ENCODE measurements at regions not wholly inside any gene's neighbourhood (a gene's known extent, or its start where the extent isn't known, plus 50 kb on each side); places are given as distances from the start of the nearest gene placed in this dataset.

GRCh38 chr4:124325690-124326089, 386.8 kb downstream of the ANKRD50 start:
- no peaks in the 10 kb centered on the region for H3K27me3 ChIP-seq (ENCODE audit: control insufficient read depth, extremely low read depth, insufficient read depth, low read length)
- H2AFZ ChIP-seq (ENCODE audit: control insufficient read depth, low read length): no peak overlapping the region
- DNase-seq (ENCODE audit: low read depth, low spot score): no peak
- no peak overlapping the region for H3K9ac ChIP-seq (ENCODE audit: control insufficient read depth, extremely low read depth, insufficient read depth, low read length)
- H3K27ac ChIP-seq (ENCODE audit: control insufficient read depth, insufficient read depth, low read length): no peak overlapping the region
- FAIRE-seq: no peak
- no peaks in the 10 kb centered on the region for H3K9me1 ChIP-seq (ENCODE audit: control insufficient read depth, extremely low read depth, insufficient read depth, low read length)
- H3K4me1 ChIP-seq (ENCODE audit: control insufficient read depth, extremely low read depth, insufficient read depth, low read length): no peaks in the 10 kb centered on the region
- no peak overlapping the region for H3K4me3 ChIP-seq (ENCODE audit: control insufficient read depth in 2 of 3, extremely low read depth in 1 of 3, insufficient read depth in 2 of 3, low read depth in 1 of 3, low read length in 3 of 3)
- H3K9me3 ChIP-seq (ENCODE audit: control insufficient read depth, low read depth, low read length): no peaks in the 10 kb centered on the region
- no peaks in the 10 kb centered on the region for H4K20me1 ChIP-seq (ENCODE audit: control insufficient read depth, extremely low read depth, insufficient read depth, low read length)
- no peaks in the 10 kb centered on the region for H3K36me3 ChIP-seq (ENCODE audit: control insufficient read depth in 2 of 2, extremely low read depth in 1 of 2, insufficient read depth in 2 of 2, low read length in 2 of 2)
- dilution Hi-C loops (cut with MboI; ENCODE audit: extremely low pct_ligation_motif_present, low sequenced_read_pairs): loop anchor here (25.0 kb wide), 1 partner anchor 962 kb away; no protein-coding TSS in a partner anchor
- H3K4me2 ChIP-seq (ENCODE audit: control insufficient read depth, extremely low read depth, insufficient read depth, low read depth, low read length): no peak overlapping the region
- no peaks in the 10 kb centered on the region for H3K79me2 ChIP-seq (ENCODE audit: control insufficient read depth, insufficient read depth, low read length)
- no peak for TF ChIP-seq EZH2 (IDR thresholded peaks at IDR 0.05; ENCODE audit: low read length)
- TF ChIP-seq, protein P1, sequence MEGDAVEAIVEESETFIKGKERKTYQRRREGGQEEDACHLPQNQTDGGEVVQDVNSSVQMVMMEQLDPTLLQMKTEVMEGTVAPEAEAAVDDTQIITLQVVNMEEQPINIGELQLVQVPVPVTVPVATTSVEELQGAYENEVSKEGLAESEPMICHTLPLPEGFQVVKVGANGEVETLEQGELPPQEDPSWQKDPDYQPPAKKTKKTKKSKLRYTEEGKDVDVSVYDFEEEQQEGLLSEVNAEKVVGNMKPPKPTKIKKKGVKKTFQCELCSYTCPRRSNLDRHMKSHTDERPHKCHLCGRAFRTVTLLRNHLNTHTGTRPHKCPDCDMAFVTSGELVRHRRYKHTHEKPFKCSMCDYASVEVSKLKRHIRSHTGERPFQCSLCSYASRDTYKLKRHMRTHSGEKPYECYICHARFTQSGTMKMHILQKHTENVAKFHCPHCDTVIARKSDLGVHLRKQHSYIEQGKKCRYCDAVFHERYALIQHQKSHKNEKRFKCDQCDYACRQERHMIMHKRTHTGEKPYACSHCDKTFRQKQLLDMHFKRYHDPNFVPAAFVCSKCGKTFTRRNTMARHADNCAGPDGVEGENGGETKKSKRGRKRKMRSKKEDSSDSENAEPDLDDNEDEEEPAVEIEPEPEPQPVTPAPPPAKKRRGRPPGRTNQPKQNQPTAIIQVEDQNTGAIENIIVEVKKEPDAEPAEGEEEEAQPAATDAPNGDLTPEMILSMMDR (optimal IDR thresholded peaks at IDR 0.05 in 1 of 3, IDR thresholded peaks at IDR 0.05 in 1 of 3, conservative IDR thresholded peaks at IDR 0.05 in 1 of 3; ENCODE audit: extremely low read depth in 1 of 3, insufficient read depth in 2 of 3, low read length in 3 of 3): no peak

DNA sequence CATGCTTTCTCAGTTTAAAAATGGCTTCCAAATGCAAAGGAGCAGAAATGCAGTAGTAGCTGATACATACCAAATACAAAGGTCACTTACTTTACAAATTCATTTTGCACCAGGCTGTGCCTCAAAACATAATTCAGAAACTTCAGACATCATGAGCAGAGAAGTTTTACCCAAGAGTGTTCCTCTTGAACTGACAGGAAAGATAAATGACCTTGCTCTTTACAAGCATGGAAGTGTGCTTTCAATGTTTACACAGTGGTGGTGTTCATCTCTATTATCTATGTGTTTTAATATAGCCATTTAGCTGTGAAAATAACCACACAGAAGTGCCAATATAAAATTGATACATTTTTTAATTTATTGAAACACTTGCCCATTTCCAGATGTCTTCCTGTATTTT, 383.4 kb downstream of the ANKRD50 start:
- Histone ChIP-seq H3K9me1 (ENCODE audit: control insufficient read depth, extremely low read depth, insufficient read depth, low read length) (no peaks in the 10 kb centered on the region), H3K79me2 (ENCODE audit: control insufficient read depth, insufficient read depth, low read length) (no peaks in the 10 kb centered on the region), H3K9me3 (ENCODE audit: control insufficient read depth, low read depth, low read length) (no peaks in the 10 kb centered on the region), H4K20me1 (ENCODE audit: control insufficient read depth, extremely low read depth, insufficient read depth, low read length) (no peaks in the 10 kb centered on the region), H3K4me3 (ENCODE audit: control insufficient read depth in 2 of 3, extremely low read depth in 1 of 3, insufficient read depth in 2 of 3, low read depth in 1 of 3, low read length in 3 of 3) (no peak overlapping the region), H3K9ac (ENCODE audit: control insufficient read depth, extremely low read depth, insufficient read depth, low read length) (no peak overlapping the region), H3K4me2 (ENCODE audit: control insufficient read depth, extremely low read depth, insufficient read depth, low read depth, low read length) (no peak overlapping the region), H3K36me3 (ENCODE audit: control insufficient read depth in 2 of 2, extremely low read depth in 1 of 2, insufficient read depth in 2 of 2, low read length in 2 of 2) (no peaks in the 10 kb centered on the region), H3K4me1 (ENCODE audit: control insufficient read depth, extremely low read depth, insufficient read depth, low read length) (no peaks in the 10 kb centered on the region), H3K27ac (ENCODE audit: control insufficient read depth, insufficient read depth, low read length) (no peak overlapping the region), H3K27me3 (ENCODE audit: control insufficient read depth, extremely low read depth, insufficient read depth, low read length) (no peaks in the 10 kb centered on the region), H2AFZ (ENCODE audit: control insufficient read depth, low read length) (no peak overlapping the region)
- no peak for TF ChIP-seq EZH2 (IDR thresholded peaks at IDR 0.05; ENCODE audit: low read length)
- TF ChIP-seq, protein P1 (optimal IDR thresholded peaks at IDR 0.05 in 1 of 3, IDR thresholded peaks at IDR 0.05 in 1 of 3, conservative IDR thresholded peaks at IDR 0.05 in 1 of 3; ENCODE audit: extremely low read depth in 1 of 3, insufficient read depth in 2 of 3, low read length in 3 of 3): no peak
- dilution Hi-C loops (cut with MboI; ENCODE audit: extremely low pct_ligation_motif_present, low sequenced_read_pairs): loop anchor here (25.0 kb wide), 1 partner anchor 958 kb away; no protein-coding TSS in a partner anchor
- FAIRE-seq: no peak
- no peak for DNase-seq (ENCODE audit: low read depth, low spot score)
